GM23338 (cell line): ENCODE measurements at regions not wholly inside any gene's neighbourhood (a gene's known extent, or its start where the extent isn't known, plus 50 kb on each side); places are given as distances from the start of the nearest gene placed in this dataset.

Experiments
- ATAC-seq: fragments of 200-7000 bp; cut with Tn5 transposase; 3 replicates; pipeline ENCODE4 v1.9.1; 2020
- DNase-seq: peaks from one replicate; pipeline ENCODE4 v3.0.0-alpha.2; 2015; ENCODE audit warnings: low spot score
- H2AFZ ChIP-seq: fragments of 200-600 bp; sonication (generic); 2 replicates; pipeline ENCODE4 v1.8.0; 2016; ENCODE audit warnings: antibody characterized with exemption, mild to moderate bottlenecking, moderate library complexity
- H3F3A ChIP-seq: fragments of 200-600 bp; sonication (generic); replicated peaks from 2 replicates; pipeline ENCODE4 v1.8.0; 2017; ENCODE audit warnings: antibody characterized with exemption, mixed run types, low read depth
- H3K27ac ChIP-seq: fragments of 200-600 bp; sonication (generic); 2 replicates; pipeline ENCODE4 v1.6.1; 2016; ENCODE audit warnings: low read depth
- H3K27me3 ChIP-seq: fragments of 200-600 bp; sonication (generic); 2 replicates; pipeline ENCODE4 v1.8.0; 2016; ENCODE audit warnings: mild to moderate bottlenecking, mixed run types, moderate library complexity; ENCODE audit not compliant: insufficient read depth
- H3K36me3 ChIP-seq: fragments of 200-600 bp; sonication (generic); 2 replicates; pipeline ENCODE4 v1.8.0; 2016; ENCODE audit warnings: mild to moderate bottlenecking; ENCODE audit not compliant: insufficient read depth
- H3K4me1 ChIP-seq: fragments of 200-600 bp; sonication (generic); 2 replicates; pipeline ENCODE4 v1.8.0; 2016; ENCODE audit warnings: mild to moderate bottlenecking, moderate library complexity; ENCODE audit not compliant: insufficient read depth
- H3K4me2 ChIP-seq: fragments of 200-600 bp; sonication (generic); 2 replicates; pipeline ENCODE4 v1.7.1; 2017; ENCODE audit warnings: mixed run types
- H3K4me3 ChIP-seq: fragments of 200-600 bp; sonication (generic); 2 replicates; pipeline ENCODE4 v1.6.1; 2016; ENCODE audit warnings: mixed run types
- H3K79me2 ChIP-seq: fragments of 200-600 bp; sonication (generic); replicated peaks from 2 replicates; pipeline ENCODE4 v1.8.0; 2017; ENCODE audit warnings: mild to moderate bottlenecking; ENCODE audit not compliant: insufficient read depth
- H3K9me2 ChIP-seq: fragments of 200-600 bp; sonication (generic); 2 replicates; pipeline ENCODE4 v1.8.0; 2017; ENCODE audit not compliant: insufficient read depth
- H4K20me1 ChIP-seq: fragments of 200-600 bp; sonication (generic); replicated peaks from 2 replicates; pipeline ENCODE4 v1.8.0; 2017; ENCODE audit warnings: mild to moderate bottlenecking; ENCODE audit not compliant: insufficient read depth
- H3K27ac Mint-ChIP-seq: 2 replicates; pipeline ENCODE4 v1.8.0; 2020; ENCODE audit warnings: inconsistent platforms, mild to moderate bottlenecking, moderate library complexity, mixed read lengths
- H3K27me3 Mint-ChIP-seq: 3 replicates; pipeline ENCODE4 v1.8.0; 2022; ENCODE audit warnings: low read depth, mild to moderate bottlenecking, moderate library complexity, mixed read lengths, inconsistent platforms; ENCODE audit not compliant: insufficient read depth, poor library complexity
- H3K36me3 Mint-ChIP-seq: 3 replicates; pipeline ENCODE4 v1.8.0; 2021; ENCODE audit warnings: low read depth, mild to moderate bottlenecking, inconsistent platforms, moderate library complexity, mixed read lengths
- H3K4me1 Mint-ChIP-seq: 3 replicates; pipeline ENCODE4 v1.8.0; 2020; ENCODE audit warnings: mild to moderate bottlenecking, inconsistent platforms, mixed read lengths
- H3K4me3 Mint-ChIP-seq: 3 replicates; pipeline ENCODE4 v1.8.0; 2021; ENCODE audit warnings: moderate library complexity, mild to moderate bottlenecking, inconsistent platforms, mixed read lengths
- H3K9me3 Mint-ChIP-seq: 3 replicates; pipeline ENCODE4 v1.8.0; 2020; ENCODE audit warnings: moderate library complexity, mild to moderate bottlenecking, inconsistent platforms, mixed read lengths
- CREB1 ChIP-seq: fragments of 250-450 bp; sonication (Bioruptor Pico); IDR thresholded peaks from 2 replicates; pipeline ENCODE4 v1.5.0; 2020; ENCODE audit warnings: low read depth, mild to moderate bottlenecking, moderate library complexity
- CTCF ChIP-seq, 2 experiments: fragments of 200-600 bp in 1 of 2; sonication (generic) in 1 of 2; conservative IDR thresholded peaks; 2 replicates each; pipeline versions ENCODE4 v1.5.1 to v1.6.1; 2016 to 2017; ENCODE audit warnings: antibody characterized with exemption in 2 of 2, low read depth in 2 of 2, mild to moderate bottlenecking in 2 of 2, moderate library complexity in 1 of 2
- ETS1 ChIP-seq: IDR thresholded peaks from 2 replicates; pipeline ENCODE4 v1.6.1; 2016; ENCODE audit warnings: antibody characterized with exemption
- EZH2 ChIP-seq: fragments of 200-600 bp; sonication (generic); IDR thresholded peaks from one replicate; pipeline ENCODE4 v1.8.0; 2017; ENCODE audit warnings: antibody characterized with exemption, mild to moderate bottlenecking, low read depth; ENCODE audit not compliant: unreplicated experiment
- EZH2phosphoT487 ChIP-seq: fragments of 200-600 bp; sonication (generic); IDR thresholded peaks from one replicate; pipeline ENCODE4 v1.8.1; 2018; ENCODE audit warnings: antibody characterized with exemption; ENCODE audit not compliant: unreplicated experiment
- JUNB ChIP-seq: IDR thresholded peaks from one replicate; pipeline ENCODE4 v1.6.1; 2016; ENCODE audit warnings: antibody characterized with exemption; ENCODE audit not compliant: unreplicated experiment
- NANOG ChIP-seq: IDR thresholded peaks from 2 replicates; pipeline ENCODE4 v1.6.1; 2016; ENCODE audit warnings: antibody characterized with exemption, borderline replicate concordance
- POLR2AphosphoS5 ChIP-seq: IDR thresholded peaks from 2 replicates; pipeline ENCODE4 v1.6.1; 2016; ENCODE audit warnings: antibody characterized with exemption, low read depth
- REST ChIP-seq: IDR thresholded peaks from one replicate; pipeline ENCODE4 v1.6.1; 2018; ENCODE audit warnings: antibody characterized with exemption; ENCODE audit not compliant: unreplicated experiment
- STAT1 ChIP-seq: IDR thresholded peaks from one replicate; pipeline ENCODE4 v1.6.1; 2016; ENCODE audit warnings: antibody characterized with exemption; ENCODE audit not compliant: unreplicated experiment
- ZNF114 ChIP-seq: fragments of 250-450 bp; sonication (Bioruptor Pico); IDR thresholded peaks from 2 replicates; pipeline ENCODE4 v1.5.0; 2020; ENCODE audit warnings: mild to moderate bottlenecking, moderate library complexity
- ZNF331 ChIP-seq: fragments of 250-450 bp; sonication (Bioruptor Pico); IDR thresholded peaks from 2 replicates; pipeline ENCODE4 v1.5.0; 2020; ENCODE audit warnings: low read depth, mild to moderate bottlenecking, moderate library complexity
- ZNF462 ChIP-seq: fragments of 250-450 bp; sonication (Bioruptor Pico); IDR thresholded peaks from 2 replicates; pipeline ENCODE4 v1.5.0; 2020; ENCODE audit warnings: mild to moderate bottlenecking, moderate library complexity

GRCh38 chr12:19034937-19035336 lies 94.6 kb upstream of the PLEKHA5 start (continued):
- TF ChIP-seq CTCF (conservative IDR thresholded peaks at IDR 0.05; ENCODE audit: low read depth in 2 of 2) (no peak), JUNB (no peak)

GRCh38 chr12:19035536-19035935 lies 94.0 kb upstream of the PLEKHA5 start:
- ATAC-seq (no peak), DNase-seq (no peak)
- H3K79me2 ChIP-seq: no peaks in the 10 kb centered on the region
- H3K4me2 ChIP-seq: no peak overlapping the region
- peaks cover 13% of the 10 kb centered on the region; the same call in 1 of the 2 replicates for H3K4me1 ChIP-seq
- H3K9me3 Mint-ChIP-seq: peaks cover 37% of the 10 kb centered on the region
- H3F3A ChIP-seq: no peaks in the 10 kb centered on the region
- H4K20me1 ChIP-seq: no peaks in the 10 kb centered on the region
- H3K27me3 ChIP-seq: no peaks in the 10 kb centered on the region
- 0 out of 3 replicates have a peak, but pooled peaks cover 3% of the 10 kb centered on the region for H3K4me1 Mint-ChIP-seq
- no peak overlapping the region for H2AFZ ChIP-seq
- no peaks in the 10 kb centered on the region for H3K36me3 ChIP-seq
- no peak overlapping the region for H3K27ac ChIP-seq
- no peak overlapping the region for H3K27ac Mint-ChIP-seq
- H3K4me3 Mint-ChIP-seq: no peak overlapping the region
- no peak overlapping the region for H3K4me3 ChIP-seq
- peaks cover 2% of the 10 kb centered on the region for H3K27me3 Mint-ChIP-seq
- H3K9me2 ChIP-seq: peaks cover 10% of the 10 kb centered on the region; the same call in 1 of the 2 replicates
- H3K36me3 Mint-ChIP-seq: peaks cover 33% of the 10 kb centered on the region
- no peak for TF ChIP-seq CREB1 (CRISPR knock-in tag)
- no peak for TF ChIP-seq ZNF331 (CRISPR knock-in tag)
- TF ChIP-seq STAT1: no peak
- no peak for TF ChIP-seq ZNF114 (CRISPR knock-in tag)
- no peak for TF ChIP-seq ZNF462 (CRISPR knock-in tag)
- TF ChIP-seq EZH2phosphoT487: no peak
- TF ChIP-seq JUNB: no peak
- TF ChIP-seq EZH2: no peak
- TF ChIP-seq POLR2AphosphoS5: no peak
- TF ChIP-seq NANOG: no peak
- TF ChIP-seq REST: no peak
- TF ChIP-seq ETS1: no peak
